Dedifferentiated amniotic fluid mesenchymal stem cell (primary cell): ENCODE measurements at regions not wholly inside any gene's neighbourhood (a gene's known extent, or its start where the extent isn't known, plus 50 kb on each side); places are given as distances from the start of the nearest gene placed in this dataset.

Experiments
- DNase-seq: peaks from one replicate; pipeline ENCODE4 v3.0.0-alpha.2; 2016; ENCODE audit errors: extremely low spot score

GRCh38 chr22:47607486-47607885 lies 845.0 kb downstream of the TBC1D22A start:
- no peak for DNase-seq

GRCh38 chr22:47606426-47606825 lies 844.0 kb downstream of the TBC1D22A start:
- no peak for DNase-seq

GRCh38 chr22:47605886-47606285 lies 843.4 kb downstream of the TBC1D22A start:
- DNase-seq: no peak

GRCh38 chr22:47605441-47605840 lies 843.0 kb downstream of the TBC1D22A start:
- no peak for DNase-seq

GRCh38 chr22:47604563-47604962 lies 842.1 kb downstream of the TBC1D22A start:
- DNase-seq: no peak

GRCh38 chr22:47602732-47603131 lies 840.3 kb downstream of the TBC1D22A start:
- DNase-seq: no peak

- DNase-seq: no peak
Observed at GRCh38 chr22:47601666-47602065, 839.2 kb downstream of the TBC1D22A start.

- no peak for DNase-seq
Observed at GRCh38 chr22:47600791-47601625, 838.6 kb downstream of the TBC1D22A start.

- DNase-seq: no peak
Observed at GRCh38 chr22:47600281-47600680, 837.8 kb downstream of the TBC1D22A start.

- DNase-seq: no peak
Observed at GRCh38 chr22:47599753-47600152, 837.3 kb downstream of the TBC1D22A start.

- DNase-seq: no peak
Observed at GRCh38 chr22:47598864-47599263, 836.4 kb downstream of the TBC1D22A start.

- no peak for DNase-seq
Observed at GRCh38 chr22:47597041-47597440, 834.6 kb downstream of the TBC1D22A start.

GRCh38 chr22:47596176-47596690 lies 833.8 kb downstream of the TBC1D22A start:
- no peak for DNase-seq

GRCh38 chr22:47594836-47595521 lies 832.5 kb downstream of the TBC1D22A start:
- no peak for DNase-seq

GRCh38 chr22:47593911-47594311 lies 831.5 kb downstream of the TBC1D22A start:
- DNase-seq: no peak

GRCh38 chr22:47593291-47593690 lies 830.8 kb downstream of the TBC1D22A start:
- no peak for DNase-seq

- no peak for DNase-seq
Observed at GRCh38 chr22:47592791-47593190, 830.3 kb downstream of the TBC1D22A start.

GRCh38 chr22:47591709-47592108 lies 829.3 kb downstream of the TBC1D22A start:
- DNase-seq: no peak

- no peak for DNase-seq
Observed at GRCh38 chr22:47591016-47591415, 828.6 kb downstream of the TBC1D22A start.

- DNase-seq: no peak
Observed at GRCh38 chr22:47589271-47590250, 827.1 kb downstream of the TBC1D22A start.

- DNase-seq: no peak
Observed at GRCh38 chr22:47588578-47588960, 826.1 kb downstream of the TBC1D22A start.
